ENCODE measurements at regions not wholly inside any gene's neighbourhood (a gene's known extent, or its start where the extent isn't known, plus 50 kb on each side); places are given as distances from the start of the nearest gene placed in this dataset.

GRCh38 chr6:82761674-82762345, 303.8 kb downstream of the UBE3D start:
- intact Hi-C loops (cut with micrococcal nuclease): no loop called here
- Histone ChIP-seq H3K9me2 (ENCODE audit: insufficient read depth) (no peaks in the 10 kb centered on the region), H3K4me2 (ENCODE audit: low read length) (no peak overlapping the region), H2AFZ (ENCODE audit: low read depth, low read length, poor library complexity, severe bottlenecking) (peak overlapping the region; percentile 11), H3K27me3 (ENCODE audit: insufficient read depth, low read length) (no peaks in the 10 kb centered on the region), H3K4me1 (ENCODE audit: control insufficient read depth in 1 of 2, insufficient read depth in 2 of 2, low read length in 2 of 2) (no peaks in the 10 kb centered on the region), H4K20me1 (ENCODE audit: insufficient read depth) (no peaks in the 10 kb centered on the region), H3K9ac (ENCODE audit: low read length) (no peak overlapping the region), H3K9me3 (ENCODE audit: control insufficient read depth in 1 of 2, insufficient read depth in 1 of 2, low read depth in 1 of 2, low read length in 2 of 2) (no peaks in the 10 kb centered on the region), H3K36me3 (ENCODE audit: control insufficient read depth in 1 of 2, insufficient read depth in 2 of 2, low read length in 2 of 2) (no peaks in the 10 kb centered on the region), H3K79me2 (ENCODE audit: insufficient read depth, low read length) (no peaks in the 10 kb centered on the region), H3K27ac (ENCODE audit: low read depth, low read length) (no peak overlapping the region), H3K4me3 (replicated peaks in 1 of 2; ENCODE audit: low read depth in 1 of 2, low read length in 2 of 2) (no peak overlapping the region)
- TF ChIP-seq YY1 (IDR thresholded peaks at IDR 0.05; ENCODE audit: extremely low read depth, insufficient replicate concordance, low read depth, low read length) (no peak), TCF7L2 (IDR thresholded peaks at IDR 0.05; ENCODE audit: borderline replicate concordance, extremely low read depth, insufficient read depth, insufficient read length) (no peak), POLR2AphosphoS5 (IDR thresholded peaks at IDR 0.05; ENCODE audit: low read depth, low read length) (no peak), ZNF274 (IDR thresholded peaks at IDR 0.05; ENCODE audit: low read depth, low read length) (no peak), SIN3A (IDR thresholded peaks at IDR 0.05; ENCODE audit: low read depth) (no peak), ATF3 (IDR thresholded peaks at IDR 0.05) (no peak), REST (IDR thresholded peaks at IDR 0.05; ENCODE audit: low read depth) (no peak), EZH2phosphoT487 (IDR thresholded peaks at IDR 0.05; ENCODE audit: borderline replicate concordance) (no peak), JUND (IDR thresholded peaks at IDR 0.05) (no peak), CEBPB (IDR thresholded peaks at IDR 0.05; ENCODE audit: low read depth) (no peak), MAX (IDR thresholded peaks at IDR 0.05) (no peak), EGR1 (IDR thresholded peaks at IDR 0.05; ENCODE audit: low read depth) (no peak), SRF (IDR thresholded peaks at IDR 0.05; ENCODE audit: low read depth) (no peak), FOSL1 (IDR thresholded peaks at IDR 0.05; ENCODE audit: low read depth) (no peak), SP1 (IDR thresholded peaks at IDR 0.05; ENCODE audit: low read depth) (no peak), RAD21 (IDR thresholded peaks at IDR 0.05; ENCODE audit: low read depth) (no peak), CBX3 (IDR thresholded peaks at IDR 0.05; ENCODE audit: low read depth) (no peak), POLR2A (IDR thresholded peaks at IDR 0.05; ENCODE audit: borderline replicate concordance, extremely low read depth, insufficient read depth, insufficient read length) (no peak), ZBTB33 (IDR thresholded peaks at IDR 0.05; ENCODE audit: extremely low read depth, insufficient replicate concordance, low read length) (no peak), CTCF (IDR thresholded peaks at IDR 0.05 in 2 of 3, conservative IDR thresholded peaks at IDR 0.05 in 1 of 3; ENCODE audit: borderline replicate concordance in 1 of 3, insufficient read depth in 1 of 3, low read depth in 2 of 3, low read length in 2 of 3) (no peak)
- no TSS peak for BruUV-seq (replicated peaks)
- ChIA-PET CTCF (interaction anchor here (0.7 kb wide), 1 partner anchor 25 kb away, joined by 3 read pairs; no protein-coding TSS in a partner anchor), POLR2A (no interaction called here), RAD21 (ENCODE audit: low non-redundant PET in 1 of 2, low total read pairs in 2 of 2, uncharacterized antibody in 2 of 2, unreplicated experiment in 2 of 2) (no interaction called here)
- ATAC-seq (no peak), DNase-seq (ENCODE audit: low read depth, low spot score) (no peak)
